Small intestine (tissue), 7 donors: ENCODE measurements at regions not wholly inside any gene's neighbourhood (a gene's known extent, or its start where the extent isn't known, plus 50 kb on each side); places are given as distances from the start of the nearest gene placed in this dataset.

Experiments
- DNase-seq, 2 donors: peaks; one replicate each; pipeline versions ENCODE4 v3.0.0 to v3.0.0-alpha.2; 2013
- FAIRE-seq: peaks from 2 replicates; lab custom pipeline; 2012; peaks lifted over from hg19 to GRCh38; lab: Jason Lieb, UNC
- H3K27ac ChIP-seq, 3 donors: one replicate each; pipeline ENCODE4 v1.5.1; 2013; ENCODE audit warnings: low read length in 2 of 3, mild to moderate bottlenecking in 2 of 3, control low read depth in 1 of 3, inconsistent platforms in 1 of 3, low read depth in 1 of 3, moderate library complexity in 1 of 3
- H3K27me3 ChIP-seq, 3 donors: one replicate each; pipeline ENCODE4 v1.6.1; 2013; ENCODE audit warnings: low read length in 3 of 3, inconsistent platforms in 1 of 3; ENCODE audit not compliant: control insufficient read depth in 3 of 3, insufficient read depth in 3 of 3
- H3K36me3 ChIP-seq, 3 donors: one replicate each; pipeline ENCODE4 v1.6.1; 2013; ENCODE audit warnings: low read length in 3 of 3, inconsistent platforms in 1 of 3, low read depth in 1 of 3, mild to moderate bottlenecking in 1 of 3, moderate library complexity in 1 of 3; ENCODE audit not compliant: control insufficient read depth in 3 of 3, insufficient read depth in 2 of 3
- H3K4me1 ChIP-seq, 3 donors: one replicate each; pipeline ENCODE4 v1.6.1; 2013; ENCODE audit warnings: low read length in 2 of 3, inconsistent platforms in 1 of 3, low read depth in 1 of 3, mild to moderate bottlenecking in 1 of 3, moderate library complexity in 1 of 3; ENCODE audit not compliant: control insufficient read depth in 3 of 3, insufficient read depth in 2 of 3
- H3K4me3 ChIP-seq, 3 donors: one replicate each; pipeline ENCODE4 v1.5.1; 2013; ENCODE audit warnings: low read length in 3 of 3, control low read depth in 1 of 3, inconsistent platforms in 1 of 3, low read depth in 1 of 3, mild to moderate bottlenecking in 1 of 3, moderate library complexity in 1 of 3
- H3K9me3 ChIP-seq, 2 donors: one replicate each; pipeline ENCODE4 v1.6.1; 2013; ENCODE audit warnings: low read depth in 1 of 2, low read length in 1 of 2; ENCODE audit not compliant: control insufficient read depth in 2 of 2, insufficient read depth in 1 of 2
- WGBS, 3 donors: extraction: QIAGEN DNeasy Blood & Tissue Kit; methylation state at CpG; one replicate each; pipeline ENCODE4 v1.1.7; 2013; 5-methylcytosine and 5-hydroxymethylcytosine counted together
- donor health status: healthy with polysubstance abuse.
- donor health status: control.
- donor health status: control.
- donor health status: Bipolar disorder and iron deficiency.
- donor health status: healthy.

DNA sequence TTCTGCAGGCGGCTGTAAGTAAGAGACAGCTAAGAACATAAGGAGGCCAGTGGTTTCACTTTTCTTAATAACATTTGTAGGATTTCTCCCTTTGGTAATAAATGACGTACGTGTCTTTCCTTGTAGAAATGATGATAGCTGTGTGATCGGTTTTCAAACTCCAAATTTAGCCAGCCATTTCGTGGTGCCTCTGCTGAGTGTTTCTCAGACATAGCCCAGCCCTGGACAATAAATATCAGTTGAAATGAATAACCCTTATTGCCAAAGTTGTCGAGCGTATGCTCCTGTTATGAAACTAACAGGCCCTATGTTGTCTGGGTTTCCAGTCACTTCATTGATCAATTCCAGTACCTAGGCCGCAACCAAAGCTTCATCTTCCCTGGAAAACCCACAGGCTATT lies 75.0 kb upstream of the MSX2 start:
- H3K36me3 ChIP-seq, result no peaks in the 10 kb centered on the region
- no peaks in the 10 kb centered on the region for H3K27me3 ChIP-seq
- no peak overlapping the region for H3K4me3 ChIP-seq
- WGBS, 3 donors, result 76 to 86% (median 81%) methylated on average over 8 of the region's 8 CpGs
- FAIRE-seq, result no peak
- H3K27ac ChIP-seq, result no peak overlapping the region
- DNase-seq, result no peak
- H3K4me1 ChIP-seq, result no peaks in the 10 kb centered on the region
- peaks cover 0 to 5% of the 10 kb centered on the region in 2 donors for H3K9me3 ChIP-seq

DNA sequence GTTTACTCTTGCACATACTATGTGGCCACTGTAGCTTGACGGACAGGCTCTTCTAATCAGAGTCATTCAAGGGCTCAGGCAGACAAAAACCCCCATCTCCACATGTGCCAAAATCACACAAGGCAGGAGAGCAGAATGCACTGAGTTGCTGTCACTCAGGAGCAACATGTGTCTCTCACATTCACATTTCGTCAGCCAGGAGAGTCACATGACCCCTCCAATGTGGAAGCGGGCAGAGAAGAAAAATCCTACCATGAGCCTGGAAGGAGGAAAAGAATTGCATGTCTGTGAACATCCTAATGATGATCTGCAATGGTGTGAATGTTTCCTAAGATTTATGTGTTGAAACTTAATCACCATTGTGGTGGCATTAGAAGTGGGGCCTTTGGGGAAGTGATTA lies 69.9 kb upstream of the MSX2 start:
- H3K27me3 ChIP-seq, result no peaks in the 10 kb centered on the region
- no peaks in the 10 kb centered on the region for H3K9me3 ChIP-seq
- no peaks in the 10 kb centered on the region for H3K36me3 ChIP-seq
- no peak overlapping the region for H3K4me3 ChIP-seq
- DNase-seq, result no peak
- H3K27ac ChIP-seq, result no peak overlapping the region
- H3K4me1 ChIP-seq, result no peaks in the 10 kb centered on the region
- 73 to 86% (median 77%) methylated on average over 3 of the region's 3 CpGs for WGBS, 3 donors
- no peak for FAIRE-seq

DNA sequence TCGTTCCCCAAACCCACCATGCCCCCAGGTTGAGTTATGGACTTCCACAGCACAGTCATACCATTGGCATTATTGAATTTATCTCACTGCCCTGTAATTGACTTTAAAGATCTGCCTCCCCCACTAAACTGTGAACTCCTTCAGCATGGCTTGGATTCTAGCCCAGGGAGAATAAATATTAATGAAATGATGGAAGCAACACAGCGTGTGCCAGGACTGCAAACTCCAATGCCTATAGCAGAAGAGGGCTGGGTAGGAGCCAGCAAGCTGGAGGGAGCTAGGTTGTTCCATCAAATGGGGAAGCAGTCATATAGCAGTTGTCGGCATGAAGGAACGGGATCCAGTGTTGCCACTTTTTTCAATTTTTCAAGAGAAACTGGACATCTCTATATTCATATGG lies 69.0 kb upstream of the MSX2 start:
- no peaks in the 10 kb centered on the region for H3K27me3 ChIP-seq
- WGBS, 3 donors, result 40 to 56% (median 49%) methylated on average over 4 of the region's 4 CpGs
- DNase-seq (no peak), FAIRE-seq (no peak)
- H3K9me3 ChIP-seq, result no peaks in the 10 kb centered on the region
- H3K4me3 ChIP-seq, result no peak overlapping the region
- no peak overlapping the region for H3K27ac ChIP-seq
- no peaks in the 10 kb centered on the region for H3K4me1 ChIP-seq
- H3K36me3 ChIP-seq, result no peaks in the 10 kb centered on the region

DNA sequence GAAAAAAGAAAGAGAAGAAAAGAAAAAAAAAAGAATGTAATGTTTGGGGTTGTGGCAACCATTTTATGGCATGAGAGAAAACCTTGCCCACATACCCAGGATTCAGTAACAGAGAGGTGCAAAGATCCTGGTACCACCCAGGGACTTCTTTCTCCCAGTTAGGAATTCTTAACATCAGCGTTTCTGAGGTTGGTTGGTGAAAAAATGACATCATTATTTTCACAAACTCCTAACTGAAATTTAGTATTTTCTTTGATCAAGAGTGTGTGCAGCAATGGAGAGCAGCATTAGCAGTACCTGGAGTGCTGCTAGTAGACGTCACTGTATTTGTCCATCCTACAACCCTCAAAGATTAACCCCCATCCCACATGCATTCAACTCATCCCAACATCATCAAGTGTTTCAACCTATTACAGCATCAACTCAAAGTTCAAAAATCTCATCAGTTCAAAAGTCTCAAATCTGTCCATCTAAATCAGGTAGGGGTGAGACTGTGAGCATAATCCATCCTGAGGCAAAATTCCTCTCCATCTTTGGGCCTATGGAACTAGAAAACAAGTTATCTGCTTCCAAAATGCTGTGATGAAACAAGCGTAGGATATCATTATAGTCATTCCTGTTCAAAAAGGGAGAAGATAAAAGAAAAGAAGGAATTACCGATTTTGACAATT lies 60.1 kb upstream of the MSX2 start:
- H3K27ac ChIP-seq, result no peak overlapping the region
- peaks cover 0 to 3% (median 0%) of the 10 kb centered on the region in 3 donors for H3K27me3 ChIP-seq
- H3K4me1 ChIP-seq, result no peaks in the 10 kb centered on the region
- FAIRE-seq, result no peak
- H3K36me3 ChIP-seq, result no peaks in the 10 kb centered on the region
- no peak overlapping the region for H3K4me3 ChIP-seq
- DNase-seq, result no peak
- WGBS, 3 donors, result 82 to 86% (median 84%) methylated on average over 4 of the region's 4 CpGs
- peaks cover 0 to 3% of the 10 kb centered on the region in 2 donors for H3K9me3 ChIP-seq

DNA sequence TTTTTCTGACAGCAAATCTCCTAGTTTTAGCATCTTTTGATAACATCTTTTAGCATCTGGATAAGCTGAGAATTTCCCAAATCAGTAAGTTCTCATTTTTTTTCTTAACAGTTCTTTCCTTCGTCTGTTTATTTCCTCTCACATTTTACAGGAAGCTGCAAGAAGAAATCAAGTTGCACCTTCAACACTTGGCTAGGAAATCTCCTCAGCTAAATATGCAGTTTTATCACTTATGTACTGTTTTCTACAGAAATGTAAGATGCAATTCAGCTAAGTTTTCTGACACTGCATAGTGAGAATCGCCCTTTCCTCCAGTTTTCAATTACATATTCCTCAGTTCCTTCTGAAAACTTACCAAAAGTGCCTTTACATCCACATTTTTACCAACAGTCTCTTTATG lies 59.0 kb upstream of the MSX2 start:
- no peaks in the 10 kb centered on the region for H3K36me3 ChIP-seq
- H3K9me3 ChIP-seq, result peaks cover 0 to 3% of the 10 kb centered on the region in 2 donors
- H3K27me3 ChIP-seq, result peaks cover 0 to 3% (median 0%) of the 10 kb centered on the region in 3 donors
- DNase-seq (no peak), FAIRE-seq (no peak)
- WGBS, 3 donors, result 69 to 76% (median 73%) methylated on average over 2 of the region's 2 CpGs
- H3K4me3 ChIP-seq, result no peak overlapping the region
- H3K4me1 ChIP-seq, result no peaks in the 10 kb centered on the region
- no peak overlapping the region for H3K27ac ChIP-seq

DNA sequence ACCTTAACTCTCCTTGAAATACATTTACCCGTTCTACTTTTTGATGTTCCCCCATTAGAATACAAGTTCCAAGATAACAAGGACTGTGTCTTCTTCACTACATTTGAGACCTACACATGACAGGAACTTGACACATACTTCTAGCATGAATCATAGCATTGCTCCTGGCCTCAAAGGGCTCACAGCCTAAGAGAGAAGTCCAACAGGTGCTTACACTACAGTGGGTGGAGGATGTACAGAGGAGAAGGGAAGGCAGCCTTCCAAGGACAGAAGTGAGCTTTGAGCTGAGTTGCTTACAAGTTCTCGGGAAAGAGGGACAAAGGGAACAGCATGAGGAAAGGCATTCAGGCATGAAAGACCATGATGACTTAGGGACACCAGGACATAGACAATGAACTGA lies 56.9 kb upstream of the MSX2 start:
- no peak for DNase-seq
- FAIRE-seq, result no peak
- Histone ChIP-seq H3K9me3 (peaks cover 0 to 3% of the 10 kb centered on the region in 2 donors), H3K36me3 (no peaks in the 10 kb centered on the region), H3K27me3 (peaks cover 0 to 3% (median 0%) of the 10 kb centered on the region in 3 donors), H3K4me3 (no peak overlapping the region), H3K27ac (no peak overlapping the region), H3K4me1 (no peaks in the 10 kb centered on the region)
- 57 to 85% (median 70%) methylated on average over 2 of the region's 2 CpGs for WGBS, 3 donors

DNA sequence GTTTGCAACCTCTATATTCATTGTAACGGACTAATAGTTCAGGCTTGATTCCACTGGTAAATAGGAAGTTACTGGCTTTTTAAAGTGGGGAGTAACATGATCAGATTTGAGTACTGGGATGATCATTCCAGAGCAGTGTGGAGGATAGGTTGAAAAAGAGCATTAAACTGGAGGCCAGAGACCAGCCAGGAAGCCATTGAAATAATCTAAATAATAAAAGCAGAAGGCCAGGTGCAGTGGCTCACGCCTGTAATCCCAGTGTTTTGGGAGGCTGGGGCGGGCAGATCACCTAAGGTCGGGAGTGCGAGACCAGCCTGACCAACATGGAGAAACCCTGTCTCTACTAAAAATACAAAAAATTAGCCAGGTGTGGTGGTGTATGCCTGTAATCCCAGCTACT lies 56.0 kb upstream of the MSX2 start:
- no peak for DNase-seq
- H3K27ac ChIP-seq, result no peak overlapping the region
- no peak for FAIRE-seq
- H3K9me3 ChIP-seq, result peaks cover 0 to 3% of the 10 kb centered on the region in 2 donors
- H3K27me3 ChIP-seq, result peaks cover 0 to 3% (median 0%) of the 10 kb centered on the region in 3 donors
- H3K4me3 ChIP-seq, result no peak overlapping the region
- no peaks in the 10 kb centered on the region for H3K4me1 ChIP-seq
- H3K36me3 ChIP-seq, result no peaks in the 10 kb centered on the region
- 86 to 89% (median 87%) methylated on average over 5 of the region's 5 CpGs for WGBS, 3 donors
